SU-DHL-6 (cell line): ENCODE measurements at regions not wholly inside any gene's neighbourhood (a gene's known extent, or its start where the extent isn't known, plus 50 kb on each side); places are given as distances from the start of the nearest gene placed in this dataset.

Experiments used
- CTCF ChIP-seq: fragments of 200-600 bp; sonication (generic); IDR thresholded peaks from one replicate; pipeline ENCODE4 v1.5.1; 2017; ENCODE audit warnings: antibody characterized with exemption, mild to moderate bottlenecking, low read length, moderate library complexity; ENCODE audit not compliant: insufficient read depth, poor library complexity, severe bottlenecking
- EZH2phosphoT487 ChIP-seq: fragments of 200-600 bp; sonication (generic), shearing (Covaris generic); conservative IDR thresholded peaks from 2 replicates; pipeline ENCODE4 v1.6.1; 2018; ENCODE audit warnings: mild to moderate bottlenecking, antibody characterized with exemption, low read length, moderate library complexity, mixed read lengths

- no peak for TF ChIP-seq CTCF
- no peak for TF ChIP-seq EZH2phosphoT487
These were observed 1738.0 kb upstream of the SEL1L start for GRCh38 chr14:83271663-83272062.
